ENCODE measurements at regions not wholly inside any gene's neighbourhood (a gene's known extent, or its start where the extent isn't known, plus 50 kb on each side); places are given as distances from the start of the nearest gene placed in this dataset.
"Not testable (repeated sequence)": the region's sequence is repeated elsewhere in the genome, so short reads cannot be mapped to it uniquely, and the experiment has no call there.

DNA sequence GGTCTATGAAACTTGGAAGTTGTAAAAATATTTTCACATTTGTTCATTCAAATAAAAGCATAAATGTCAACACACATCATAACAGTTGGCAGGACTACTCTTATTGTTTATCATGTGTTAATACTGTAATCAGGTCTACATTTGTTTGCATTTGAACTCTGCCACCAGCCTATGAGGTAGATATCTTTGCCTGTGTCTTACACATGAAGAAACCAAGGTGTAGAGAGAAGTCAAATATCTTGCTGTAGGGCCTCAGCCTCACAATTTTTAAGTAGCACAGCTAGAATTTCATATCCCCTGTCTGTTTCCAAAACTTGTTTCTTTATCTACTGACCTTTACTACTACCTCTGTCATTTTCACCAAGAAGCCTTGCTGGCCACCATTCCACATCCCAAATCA is 161.9 kb downstream of the ZIC4 start:
- TF ChIP-seq, protein P1, sequence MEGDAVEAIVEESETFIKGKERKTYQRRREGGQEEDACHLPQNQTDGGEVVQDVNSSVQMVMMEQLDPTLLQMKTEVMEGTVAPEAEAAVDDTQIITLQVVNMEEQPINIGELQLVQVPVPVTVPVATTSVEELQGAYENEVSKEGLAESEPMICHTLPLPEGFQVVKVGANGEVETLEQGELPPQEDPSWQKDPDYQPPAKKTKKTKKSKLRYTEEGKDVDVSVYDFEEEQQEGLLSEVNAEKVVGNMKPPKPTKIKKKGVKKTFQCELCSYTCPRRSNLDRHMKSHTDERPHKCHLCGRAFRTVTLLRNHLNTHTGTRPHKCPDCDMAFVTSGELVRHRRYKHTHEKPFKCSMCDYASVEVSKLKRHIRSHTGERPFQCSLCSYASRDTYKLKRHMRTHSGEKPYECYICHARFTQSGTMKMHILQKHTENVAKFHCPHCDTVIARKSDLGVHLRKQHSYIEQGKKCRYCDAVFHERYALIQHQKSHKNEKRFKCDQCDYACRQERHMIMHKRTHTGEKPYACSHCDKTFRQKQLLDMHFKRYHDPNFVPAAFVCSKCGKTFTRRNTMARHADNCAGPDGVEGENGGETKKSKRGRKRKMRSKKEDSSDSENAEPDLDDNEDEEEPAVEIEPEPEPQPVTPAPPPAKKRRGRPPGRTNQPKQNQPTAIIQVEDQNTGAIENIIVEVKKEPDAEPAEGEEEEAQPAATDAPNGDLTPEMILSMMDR (IDR thresholded peaks at IDR 0.05; ENCODE audit: insufficient read depth, low read depth, low read length) = no peak
- H3K4me3 ChIP-seq (ENCODE audit: low read depth, low read length) = no peak overlapping the region
- DNase-seq (ENCODE audit: low read depth) = no peak

DNA sequence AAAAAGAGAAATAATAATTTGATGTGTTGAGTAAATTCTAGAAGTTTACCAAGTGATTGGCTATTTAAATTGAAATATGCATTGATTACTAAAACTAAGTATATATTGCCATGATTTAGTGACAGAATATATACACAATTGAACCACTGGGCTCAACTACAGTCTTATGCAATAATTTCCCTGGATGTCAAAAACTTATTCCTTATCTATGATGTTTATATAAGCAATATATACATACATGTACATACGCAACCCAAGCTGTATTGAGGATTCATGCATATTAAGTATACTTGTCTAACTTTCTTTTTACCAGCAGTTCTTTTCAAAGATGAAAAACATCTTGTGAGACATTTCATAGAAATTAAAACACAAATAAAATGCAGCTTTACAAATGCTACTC is 165.8 kb downstream of the ZIC4 start:
- DNase-seq (ENCODE audit: low read depth) = no peak
- TF ChIP-seq, protein P1 (IDR thresholded peaks at IDR 0.05; ENCODE audit: insufficient read depth, low read depth, low read length) = no peak
- H3K4me3 ChIP-seq (ENCODE audit: low read depth, low read length) = no peak overlapping the region

DNA sequence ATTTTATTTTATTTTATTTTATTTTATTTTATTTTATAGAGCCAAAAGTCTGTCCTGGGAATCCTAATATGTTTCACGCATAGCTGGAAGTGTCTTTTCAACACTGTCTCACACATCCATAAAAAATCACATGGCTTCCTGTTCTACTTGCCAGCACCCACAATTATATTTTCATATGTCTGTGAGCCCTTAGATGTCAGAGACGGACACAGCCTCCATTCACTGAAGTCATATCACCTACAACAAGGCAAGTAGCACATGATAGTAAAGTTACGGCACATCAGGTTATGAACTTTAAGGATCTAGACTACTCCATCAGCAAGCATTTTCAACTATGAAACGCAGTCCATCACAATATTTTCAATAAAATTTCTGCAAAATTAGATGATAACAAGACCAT is 168.4 kb downstream of the ZIC4 start:
- TF ChIP-seq, protein P1 (IDR thresholded peaks at IDR 0.05; ENCODE audit: insufficient read depth, low read depth, low read length) = no peak
- no peak for DNase-seq (ENCODE audit: low read depth)
- H3K4me3 ChIP-seq (ENCODE audit: low read depth, low read length) = no peak overlapping the region

DNA sequence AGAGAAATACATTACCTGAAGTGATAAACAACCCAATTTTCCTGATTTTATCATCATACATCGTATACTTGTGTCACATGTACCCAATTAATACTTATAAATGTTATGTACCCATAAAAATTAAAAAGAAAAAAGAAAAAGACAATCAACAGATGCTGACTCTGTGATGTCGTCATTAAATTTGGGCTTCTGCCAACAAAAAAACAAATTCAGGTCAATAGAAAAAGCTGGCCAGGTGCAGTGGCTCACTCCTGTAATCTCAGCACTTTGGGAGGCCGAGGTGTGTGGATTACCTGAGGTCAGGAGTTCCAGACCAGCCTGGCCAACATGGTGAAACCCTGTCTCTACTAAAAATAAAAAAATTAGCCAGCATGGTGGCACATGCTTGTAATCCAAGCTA is 174.4 kb downstream of the ZIC4 start:
- not testable (repeated sequence) for H3K4me3 ChIP-seq (ENCODE audit: low read depth, low read length); DNase-seq (ENCODE audit: low read depth)

DNA sequence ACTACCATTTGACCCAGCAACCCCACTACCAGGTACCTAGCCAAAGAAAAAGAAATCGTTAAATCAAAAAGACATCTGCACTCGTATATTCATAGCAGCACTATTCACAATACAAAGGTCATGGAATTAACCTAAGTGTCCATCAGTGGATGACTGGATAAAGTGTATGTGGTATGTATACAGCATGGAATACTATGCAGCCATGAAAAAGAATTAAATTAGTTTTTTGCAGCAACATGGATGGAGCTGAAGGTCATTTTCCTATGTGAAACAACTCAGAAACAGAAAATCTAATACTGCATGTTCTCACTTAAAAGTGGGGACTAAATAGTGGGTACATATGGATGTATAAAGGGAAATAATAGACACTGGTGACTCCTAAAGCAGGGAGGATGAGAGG is 175.2 kb downstream of the ZIC4 start:
- TF ChIP-seq, protein P1 (IDR thresholded peaks at IDR 0.05; ENCODE audit: insufficient read depth, low read depth, low read length) = no peak
- DNase-seq (ENCODE audit: low read depth) = no peak
- H3K4me3 ChIP-seq (ENCODE audit: low read depth, low read length) = no peak overlapping the region

DNA sequence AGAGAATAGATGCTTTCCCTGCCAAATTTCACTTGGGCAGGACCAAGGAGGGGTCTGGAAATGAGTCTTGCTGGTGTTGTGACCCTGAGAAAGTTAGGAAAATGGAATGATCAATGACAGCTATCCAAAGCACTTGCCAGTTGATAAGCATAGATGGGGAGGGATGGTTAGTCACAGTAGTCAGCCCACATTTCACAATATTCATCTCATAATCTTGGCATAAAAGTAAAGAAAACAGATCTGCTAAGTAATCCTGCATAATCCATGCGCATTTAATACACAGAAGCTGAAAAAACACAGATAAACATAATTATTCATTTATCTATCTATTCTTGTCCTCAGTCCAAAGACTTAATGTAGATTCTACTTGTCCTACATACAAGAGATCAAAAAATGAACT is 184.1 kb downstream of the ZIC4 start:
- no peak for DNase-seq (ENCODE audit: low read depth)
- TF ChIP-seq, protein P1 (IDR thresholded peaks at IDR 0.05; ENCODE audit: insufficient read depth, low read depth, low read length) = no peak

GRCh38 chr3:147218965-147219364 is 187.4 kb downstream of the ZIC4 start:
- no peak overlapping the region for H3K4me3 ChIP-seq (ENCODE audit: low read depth, low read length)
- DNase-seq (ENCODE audit: low read depth) = no peak
- TF ChIP-seq, protein P1 (IDR thresholded peaks at IDR 0.05; ENCODE audit: insufficient read depth, low read depth, low read length) = no peak

More for the DNA sequence above, 184.1 kb downstream of the ZIC4 start:
- no peak overlapping the region for H3K4me3 ChIP-seq (ENCODE audit: low read depth, low read length)

Measured in fibroblast of villous mesenchyme (primary cell).